ENCODE measurements at regions not wholly inside any gene's neighbourhood (a gene's known extent, or its start where the extent isn't known, plus 50 kb on each side); places are given as distances from the start of the nearest gene placed in this dataset.
A peak's percentile ranks its signal among the peaks of the same experiment; 100 is the strongest.
"Not testable (repeated sequence)": the region's sequence is repeated elsewhere in the genome, so short reads cannot be mapped to it uniquely, and the experiment has no call there.

DNA sequence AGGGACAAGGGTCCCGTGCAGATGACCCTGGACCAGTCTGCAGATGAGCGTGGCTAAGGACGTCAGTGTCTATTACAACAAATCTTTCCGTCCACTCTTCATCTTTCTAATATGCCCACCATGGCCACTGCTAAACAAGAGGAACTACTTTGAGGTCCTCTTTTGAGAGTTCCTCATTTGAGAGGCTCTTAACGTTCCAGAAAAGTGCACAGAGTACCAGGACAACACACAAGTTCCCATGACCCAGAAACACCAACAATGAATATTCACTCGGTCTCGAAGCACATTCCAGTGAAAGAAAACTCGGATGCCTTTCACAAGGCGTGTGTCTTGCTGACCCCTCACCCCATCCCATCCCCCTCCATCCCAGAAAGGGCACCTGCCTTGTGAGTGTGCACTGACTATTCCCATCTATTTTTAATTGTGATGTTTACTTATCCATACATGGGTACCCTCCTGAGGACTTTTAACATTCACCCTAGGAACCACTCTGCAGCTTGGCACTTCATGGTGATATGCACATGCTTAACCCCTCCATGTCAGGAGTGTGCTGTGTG, 157.0 kb downstream of the SHANK2 start:
- no peak for DNase-seq

DNA sequence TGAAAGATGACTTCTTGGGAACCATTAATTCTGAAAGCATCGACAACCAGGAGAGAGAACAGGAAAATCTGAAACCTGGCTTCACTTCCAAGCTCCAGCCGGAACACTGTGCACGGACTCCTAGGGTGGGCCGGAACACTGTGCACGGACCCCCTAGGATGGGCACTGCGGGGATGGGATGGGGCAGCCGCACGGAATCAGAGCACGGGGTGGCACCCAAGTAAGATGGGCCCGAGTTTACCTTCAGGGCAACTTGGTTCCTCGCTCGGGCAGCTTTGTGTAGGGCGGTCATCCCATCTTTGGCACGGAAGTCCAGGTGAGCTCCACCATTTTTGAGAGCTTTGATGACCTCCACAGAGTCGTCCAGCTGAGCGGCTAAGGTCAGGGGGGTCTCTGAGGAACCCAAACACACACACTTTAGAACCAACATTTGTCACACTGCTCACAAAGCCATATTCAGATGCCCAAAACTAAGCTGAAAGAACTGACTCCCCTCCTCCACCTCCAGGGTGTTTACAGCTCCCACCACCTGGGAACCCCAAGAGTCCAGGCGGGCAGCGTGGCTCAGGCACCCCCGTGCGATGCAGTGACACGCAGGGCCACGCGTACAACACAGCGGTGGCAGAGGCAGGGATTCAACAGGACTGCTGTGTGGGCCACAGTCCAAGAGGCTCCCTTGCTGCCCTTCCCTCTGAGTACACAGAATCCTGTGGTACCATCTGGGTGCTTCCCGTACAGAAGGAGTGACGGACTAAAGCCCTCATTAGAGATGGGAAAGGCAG, 157.9 kb downstream of the SHANK2 start:
- DNase-seq, result no peak

DNA sequence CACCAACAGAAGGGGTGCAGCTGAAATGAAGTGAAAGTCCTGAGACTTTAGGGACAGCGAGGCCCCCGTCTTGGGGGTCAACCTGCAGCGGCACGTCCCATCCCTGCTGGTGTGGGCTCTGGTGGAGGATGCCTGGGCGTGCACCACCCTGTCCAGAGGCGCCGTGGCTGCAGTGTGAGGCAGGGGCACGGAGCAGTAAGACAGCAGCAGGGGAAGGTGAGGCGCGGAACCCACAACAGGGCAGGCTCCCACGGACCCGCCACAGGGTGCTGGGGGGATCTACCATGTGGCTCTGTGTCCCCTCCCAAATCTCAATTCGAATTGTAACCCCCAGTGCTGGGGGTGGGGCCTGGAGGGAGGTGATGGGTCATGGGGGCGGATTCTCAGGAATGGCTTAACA, 158.6 kb downstream of the SHANK2 start:
- DNase-seq, result no peak

DNA sequence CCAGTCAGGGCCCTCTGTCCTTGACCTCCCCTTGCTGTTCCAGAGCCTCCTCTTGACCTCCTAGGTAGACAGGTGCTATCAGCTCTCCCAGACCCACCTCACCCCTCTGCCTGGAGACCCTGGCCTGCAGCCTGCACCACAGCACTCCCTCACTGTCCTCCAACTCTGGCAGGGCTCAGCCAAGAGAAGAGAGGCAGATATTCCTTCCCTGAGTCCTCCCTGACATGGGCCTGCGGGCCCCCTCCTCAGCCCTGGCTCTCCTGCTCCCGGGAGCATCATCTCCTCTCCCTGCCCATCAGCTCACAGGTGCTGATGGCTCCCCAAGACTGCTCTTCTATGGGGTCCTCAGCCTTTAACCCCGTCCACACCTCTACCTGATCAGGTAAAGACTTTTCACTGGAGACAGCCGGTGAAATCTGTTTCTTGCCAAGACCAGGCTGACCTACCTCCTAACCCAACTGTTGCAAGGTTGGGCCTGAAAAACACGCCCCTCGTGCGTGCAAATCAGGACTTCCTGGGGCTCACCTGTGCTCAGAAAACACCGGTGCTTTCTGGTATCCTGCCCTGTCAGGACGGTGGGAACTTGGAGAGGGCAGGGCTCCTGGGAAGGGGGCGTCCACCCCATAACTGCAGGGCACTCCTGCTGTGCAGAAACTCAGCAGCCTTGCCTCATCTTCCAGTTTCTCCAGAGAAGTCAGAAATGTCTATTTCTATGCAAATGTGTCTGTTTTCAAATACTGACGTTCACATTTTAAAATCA, 160.7 kb downstream of the SHANK2 start:
- DNase-seq, result no peak

DNA sequence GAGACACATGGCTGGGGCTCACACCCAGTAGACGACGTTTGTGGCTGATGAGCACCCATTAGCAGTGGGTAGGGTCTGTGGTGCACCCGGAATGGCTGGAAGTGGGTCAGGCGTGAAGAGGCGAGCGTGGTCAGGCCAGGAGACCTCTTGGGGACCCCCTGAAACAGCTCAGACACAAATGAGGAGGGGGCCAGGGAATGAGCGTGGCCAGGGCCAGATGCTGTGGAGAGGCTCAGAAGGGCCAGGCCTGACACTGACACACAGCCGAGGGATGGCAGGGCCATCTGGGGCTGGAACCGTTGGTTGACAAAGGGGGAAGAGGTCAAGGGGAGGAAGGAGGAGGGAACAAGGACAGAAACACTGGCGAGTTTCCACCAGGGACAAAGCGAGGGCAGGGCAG, 162.8 kb downstream of the SHANK2 start:
- no peak for DNase-seq

DNA sequence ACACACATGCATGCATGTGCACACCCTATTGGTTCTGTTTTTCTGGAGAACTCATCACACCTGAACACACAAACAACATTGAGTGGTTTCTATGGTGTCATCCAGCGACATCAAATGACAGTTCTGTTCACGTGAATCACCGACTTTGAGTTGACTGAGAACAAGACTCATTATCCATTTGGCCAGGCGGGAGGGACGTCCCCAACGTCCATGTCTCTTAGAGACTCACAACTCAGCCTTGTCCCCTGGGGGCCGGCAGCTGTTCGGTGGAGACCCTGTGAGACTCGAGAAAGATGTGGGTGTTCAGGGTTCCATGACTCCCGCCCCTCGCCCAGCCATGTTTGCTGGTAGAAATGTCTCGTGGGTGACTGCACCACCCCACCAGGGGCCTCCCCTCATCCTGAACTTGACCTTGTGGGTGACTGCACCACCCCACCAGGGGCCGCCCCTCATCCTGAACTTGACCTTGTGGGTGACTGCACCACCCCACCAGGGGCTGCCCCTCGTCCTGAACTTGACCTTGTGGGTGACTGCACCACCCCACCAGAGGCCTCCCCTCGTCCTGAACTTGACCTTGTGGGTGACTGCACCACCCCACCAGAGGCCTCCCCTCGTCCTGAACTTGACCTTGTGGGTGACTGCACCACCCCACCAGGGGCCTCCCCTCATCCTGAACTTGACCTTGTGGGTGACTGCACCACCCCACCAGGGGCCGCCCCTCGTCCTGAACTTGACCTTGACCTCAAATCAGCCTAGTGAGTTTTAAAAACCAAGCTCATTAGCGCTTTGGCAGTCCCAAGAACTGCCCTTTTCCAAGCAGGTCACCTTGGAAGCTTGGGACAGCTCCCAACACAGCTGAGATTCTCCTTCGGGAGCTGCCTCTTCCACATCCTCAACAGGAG, 163.8 kb downstream of the SHANK2 start:
- DNase-seq, result not testable (repeated sequence)

DNA sequence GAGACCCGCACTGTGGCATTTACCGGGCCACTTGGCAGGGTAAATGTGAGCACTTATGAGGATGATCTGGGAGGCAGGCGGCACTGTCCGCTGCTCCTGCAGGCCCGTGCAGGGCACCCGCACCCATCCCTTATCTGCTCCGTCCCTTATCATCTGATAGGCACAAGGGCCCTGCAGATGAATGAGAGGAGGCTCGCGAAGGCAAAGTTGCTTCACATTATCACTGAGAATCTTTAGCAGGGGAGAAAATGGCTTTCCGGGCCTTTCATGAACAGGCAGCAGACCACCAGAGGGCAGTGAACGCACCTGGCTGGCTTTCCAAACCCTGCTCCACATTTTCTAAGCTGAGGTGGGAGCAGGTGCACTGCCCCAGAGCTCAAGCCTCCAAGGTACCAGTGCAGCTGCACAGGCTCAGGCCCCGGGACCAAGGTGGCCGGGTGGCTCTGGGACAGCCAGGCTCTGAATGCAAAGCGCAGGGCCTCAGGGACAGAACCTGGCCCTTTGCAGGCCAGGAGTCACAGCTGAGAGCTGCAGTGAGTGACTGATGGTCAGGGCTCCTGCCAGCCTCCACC, 165.6 kb downstream of the SHANK2 start:
- peak; percentile 34 for DNase-seq

DNA sequence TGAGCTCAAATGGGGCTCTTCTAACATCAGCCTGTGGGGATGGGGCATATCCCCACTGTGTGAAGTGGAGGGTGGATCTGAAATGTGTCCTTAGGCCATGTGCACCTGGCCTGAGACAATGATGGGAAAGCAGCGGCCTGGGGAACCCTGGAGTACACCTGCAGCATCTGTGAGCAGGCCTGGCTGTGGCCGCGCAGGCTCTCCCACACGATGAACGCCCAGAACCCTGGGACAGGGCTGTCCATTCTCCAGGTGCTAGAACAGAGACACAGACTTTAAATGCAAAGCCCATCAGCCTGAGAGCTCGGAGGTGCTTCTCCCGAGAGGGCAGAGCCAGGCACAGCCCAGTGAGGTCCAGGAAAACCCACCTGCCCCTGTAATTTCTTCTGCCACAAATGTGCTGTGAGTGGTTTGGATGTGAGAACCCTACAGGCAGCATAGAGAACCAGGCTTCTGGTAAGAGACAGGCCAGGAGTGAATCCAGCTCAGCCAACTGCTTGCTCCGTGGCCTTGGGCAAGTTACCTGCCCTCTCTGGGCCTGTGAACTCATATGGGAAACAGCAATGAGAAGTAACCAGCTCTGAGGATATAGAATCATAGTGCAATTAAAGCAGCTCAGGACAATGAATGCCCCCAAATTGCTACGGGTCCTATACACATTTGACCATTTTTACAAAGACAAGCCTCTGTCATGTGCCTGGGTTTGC, 167.9 kb downstream of the SHANK2 start:
- no peak for DNase-seq

DNA sequence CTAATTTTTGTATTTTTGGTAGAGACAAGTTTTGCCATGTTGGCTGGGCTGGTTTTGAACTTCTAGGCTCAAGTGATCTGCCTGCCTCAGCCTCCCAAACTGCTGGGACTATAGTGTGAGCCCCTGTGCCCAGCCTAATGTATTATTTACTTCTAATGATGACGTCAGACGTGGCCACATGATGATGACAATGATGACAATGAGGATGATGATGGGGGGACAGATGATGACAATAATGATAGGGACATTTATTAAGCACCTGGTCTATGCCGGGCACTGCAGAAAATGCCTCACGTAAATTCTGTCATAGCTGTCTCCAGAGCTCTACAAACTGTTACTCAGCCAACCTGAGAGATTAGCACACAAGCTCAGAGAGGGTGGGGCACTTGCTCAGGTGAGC, 169.3 kb downstream of the SHANK2 start:
- DNase-seq, result no peak

DNA sequence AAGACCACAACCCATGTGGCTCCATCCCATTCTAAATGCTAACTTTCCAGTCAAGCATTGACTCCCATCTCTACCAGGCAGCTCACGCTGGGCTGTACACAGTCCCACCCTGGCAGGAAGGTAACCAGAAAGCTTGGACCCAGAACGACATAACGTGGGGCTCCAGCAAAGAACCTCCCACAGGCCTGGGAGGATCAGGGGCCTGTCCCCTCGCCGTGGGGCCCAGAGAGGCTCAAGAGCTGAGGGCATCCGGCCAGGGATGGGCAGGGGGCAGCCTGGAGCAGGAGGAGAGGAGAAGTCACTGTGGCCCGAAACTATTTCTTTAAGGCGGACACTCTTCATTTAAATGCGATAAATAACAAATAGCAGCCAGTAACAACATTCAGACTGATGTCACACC, 169.9 kb downstream of the SHANK2 start:
- no peak for DNase-seq

DNA sequence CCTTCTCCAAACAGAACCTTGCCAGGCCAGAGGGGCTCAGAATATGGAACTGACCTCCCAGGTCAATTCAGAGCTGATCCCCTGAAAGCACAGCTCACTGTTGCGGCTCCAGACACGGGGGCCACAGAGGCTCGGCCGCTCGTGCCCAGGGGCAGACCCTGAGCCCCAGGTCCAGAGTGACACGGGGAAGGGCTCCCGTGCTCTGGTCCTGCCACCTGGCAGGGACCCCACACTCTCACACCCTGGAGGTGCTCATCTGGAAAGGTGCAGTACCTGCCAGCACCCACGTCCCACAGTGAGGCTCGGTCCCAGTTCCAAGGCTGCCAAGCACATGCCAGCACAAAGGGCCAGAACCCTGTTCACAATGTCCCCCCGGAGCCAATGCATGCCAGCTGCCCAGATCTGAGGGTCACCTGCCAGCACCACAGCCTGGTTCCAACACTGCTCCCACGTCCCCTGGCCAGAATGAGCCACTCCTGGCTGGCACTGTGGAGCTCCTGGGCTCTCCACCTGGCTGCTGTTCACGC, 170.6 kb downstream of the SHANK2 start:
- DNase-seq, result no peak

DNA sequence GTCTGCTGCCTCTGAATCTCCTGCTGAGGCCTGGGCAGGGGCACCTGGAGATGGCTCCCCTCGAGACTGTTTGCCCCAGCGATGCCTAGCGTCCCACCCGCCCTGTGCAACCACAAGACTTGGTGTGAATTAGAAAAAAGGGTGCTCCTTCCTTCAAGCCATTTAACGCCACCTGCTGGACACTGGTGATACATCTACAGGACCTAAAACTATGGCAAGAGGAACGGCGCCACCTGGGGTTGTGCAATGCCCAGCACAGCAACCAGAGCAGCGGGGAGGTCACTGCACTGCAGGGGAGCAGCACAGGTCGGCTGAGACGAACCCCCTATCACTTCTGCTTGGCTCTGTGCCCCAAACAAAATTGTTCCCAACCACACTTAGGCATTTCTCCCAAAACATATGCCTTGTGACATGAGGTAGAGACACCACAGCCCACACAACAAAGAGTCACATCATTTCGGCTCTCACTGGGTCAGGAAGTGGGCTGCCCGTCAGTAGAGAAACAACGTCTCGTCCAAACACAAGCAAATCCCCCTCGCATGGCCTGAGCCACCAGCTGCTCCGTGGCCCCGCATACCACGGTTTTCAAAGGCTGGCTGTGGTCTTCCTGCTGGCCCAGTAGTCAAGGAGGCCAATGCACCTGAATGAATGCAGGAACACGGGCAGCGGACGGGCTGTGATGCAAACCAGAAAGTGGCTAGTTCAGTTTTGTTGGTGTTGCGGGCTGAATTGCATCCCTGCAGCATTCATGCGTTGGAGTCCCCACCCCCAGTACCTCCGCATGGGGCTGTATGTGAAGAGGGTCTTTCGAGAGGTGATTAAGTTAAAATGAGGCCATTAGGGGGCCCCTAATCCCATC, 171.9 kb downstream of the SHANK2 start:
- peak; percentile 68 for DNase-seq

DNA sequence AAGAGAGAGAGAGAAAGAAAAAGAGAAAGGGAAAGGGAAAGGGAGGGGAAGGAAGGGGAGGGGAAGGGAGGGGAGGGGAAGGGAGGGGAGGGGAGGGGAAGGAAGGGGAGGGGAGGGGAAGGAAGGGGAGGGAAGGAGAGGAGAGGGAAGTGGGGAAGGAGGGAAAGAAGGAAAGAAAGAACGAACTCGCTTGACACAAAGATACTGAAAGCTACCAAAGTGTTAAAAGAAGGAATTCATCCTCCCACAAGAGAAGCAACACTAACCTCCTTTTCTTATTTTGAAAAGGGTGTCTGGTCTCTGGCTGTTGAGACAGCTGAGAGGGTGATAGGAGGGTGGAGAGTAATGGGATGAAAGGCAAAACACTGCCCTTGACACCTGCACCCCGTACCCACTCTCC, 172.6 kb downstream of the SHANK2 start:
- DNase-seq, result no peak

DNA sequence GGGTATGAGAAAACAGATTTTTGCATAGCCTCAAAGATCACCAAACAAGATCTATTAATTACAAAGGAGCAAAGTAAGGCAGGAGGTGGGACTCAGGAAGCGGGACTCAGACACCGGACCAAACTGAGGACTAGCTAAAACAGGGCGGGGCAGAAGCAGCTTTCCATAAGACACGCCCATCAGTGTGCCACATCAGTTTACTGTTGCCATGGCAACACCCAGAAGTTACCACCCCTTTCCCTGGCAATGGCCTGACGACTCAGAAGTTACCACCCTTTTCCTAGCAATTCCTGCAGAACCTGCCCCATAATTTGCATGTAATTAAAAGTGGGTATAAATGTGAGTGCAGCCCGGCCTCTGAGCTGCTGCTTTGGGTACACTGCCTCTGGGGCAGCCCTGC, 173.9 kb downstream of the SHANK2 start:
- DNase-seq, result no peak

DNA sequence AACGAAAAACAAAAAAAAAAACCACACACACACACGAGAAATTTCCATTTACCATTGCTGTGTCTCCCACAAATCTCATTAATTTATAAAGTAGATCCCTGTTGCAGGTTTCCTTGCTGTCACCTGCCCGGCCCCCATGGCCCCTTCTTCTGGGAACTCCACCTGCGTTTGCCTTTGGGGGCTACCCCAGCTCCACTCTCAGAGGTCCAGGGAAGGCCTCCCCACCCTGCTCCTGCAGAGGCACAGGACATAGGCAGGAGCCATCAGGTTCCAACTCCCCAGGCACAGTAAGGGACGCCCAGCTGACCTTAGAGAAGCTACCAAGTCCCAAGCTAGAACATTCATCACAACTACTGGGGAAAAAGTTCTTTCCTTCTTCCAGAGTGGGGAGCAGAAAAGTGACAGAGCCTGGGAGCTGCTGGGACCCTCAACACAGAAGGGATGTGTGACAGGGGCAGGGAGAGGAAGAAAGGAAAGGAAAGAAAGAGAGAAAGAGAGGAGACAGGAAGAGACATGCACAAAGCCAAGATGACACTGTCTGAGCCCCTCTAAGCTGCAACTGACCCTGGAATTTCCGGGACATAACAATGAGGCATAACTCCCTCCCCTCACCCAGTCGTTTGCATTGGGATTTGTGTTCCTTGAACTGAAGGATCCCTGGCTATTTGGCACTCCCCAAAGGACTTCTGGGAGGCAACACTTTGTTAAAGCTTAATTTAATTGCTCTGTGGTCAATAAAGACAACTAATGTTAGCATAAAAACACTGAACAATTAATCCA, 175.7 kb downstream of the SHANK2 start:
- DNase-seq, result no peak

DNA sequence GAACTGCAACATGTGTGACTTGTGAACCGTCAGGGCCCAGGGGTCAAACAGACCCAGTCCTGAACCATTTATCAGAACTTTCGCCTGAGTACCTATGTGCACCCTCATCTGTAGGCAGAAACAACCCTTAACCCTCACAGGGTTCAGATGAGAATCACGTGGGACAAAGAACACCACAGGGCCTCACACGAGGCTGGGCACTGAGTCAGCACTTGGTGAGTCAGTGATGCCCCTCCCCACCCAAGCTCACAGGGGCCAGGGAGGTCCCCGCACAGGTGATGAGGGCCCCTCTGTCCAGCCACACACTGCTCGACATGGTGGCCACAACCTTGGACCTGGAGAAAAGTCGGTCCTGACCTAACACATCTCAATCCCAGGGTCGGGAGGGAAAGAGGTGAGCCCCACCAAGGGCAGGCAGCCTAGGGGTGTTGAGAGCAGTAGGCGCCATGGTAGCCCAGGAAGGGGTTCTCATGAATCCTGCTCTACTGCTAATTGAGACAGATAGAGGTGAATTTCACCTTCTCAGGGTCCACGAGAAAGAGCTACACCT, 176.4 kb downstream of the SHANK2 start:
- DNase-seq, result no peak

DNA sequence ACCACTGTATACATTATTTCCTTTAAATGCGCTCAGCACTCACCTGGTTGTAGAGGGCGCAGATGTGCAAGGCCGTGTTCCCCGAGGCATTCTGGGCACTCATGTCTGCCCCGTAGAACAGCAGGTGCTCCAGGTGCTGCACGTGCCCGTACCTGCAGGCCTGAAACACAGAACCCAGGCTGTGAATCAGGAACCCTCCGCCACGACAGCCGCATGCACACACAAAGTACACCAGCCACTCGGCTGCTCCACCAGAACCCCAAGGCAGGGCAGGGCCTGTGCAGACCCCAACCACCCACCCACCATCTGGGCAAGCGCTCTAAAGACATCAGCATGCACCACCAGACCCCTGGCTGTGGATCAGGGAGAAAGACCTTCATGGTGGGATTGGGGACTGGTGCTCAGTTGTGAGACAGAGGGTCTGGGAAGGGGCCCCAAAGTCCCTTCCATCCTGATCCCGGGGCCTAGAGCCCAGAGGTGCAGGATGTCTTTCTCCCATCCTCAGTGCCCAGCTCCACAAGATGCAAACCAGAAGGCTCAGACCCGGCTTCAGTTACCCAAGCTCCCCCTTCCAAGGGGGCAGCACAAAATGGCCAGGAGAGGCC, 177.2 kb downstream of the SHANK2 start:
- no peak for DNase-seq

DNA sequence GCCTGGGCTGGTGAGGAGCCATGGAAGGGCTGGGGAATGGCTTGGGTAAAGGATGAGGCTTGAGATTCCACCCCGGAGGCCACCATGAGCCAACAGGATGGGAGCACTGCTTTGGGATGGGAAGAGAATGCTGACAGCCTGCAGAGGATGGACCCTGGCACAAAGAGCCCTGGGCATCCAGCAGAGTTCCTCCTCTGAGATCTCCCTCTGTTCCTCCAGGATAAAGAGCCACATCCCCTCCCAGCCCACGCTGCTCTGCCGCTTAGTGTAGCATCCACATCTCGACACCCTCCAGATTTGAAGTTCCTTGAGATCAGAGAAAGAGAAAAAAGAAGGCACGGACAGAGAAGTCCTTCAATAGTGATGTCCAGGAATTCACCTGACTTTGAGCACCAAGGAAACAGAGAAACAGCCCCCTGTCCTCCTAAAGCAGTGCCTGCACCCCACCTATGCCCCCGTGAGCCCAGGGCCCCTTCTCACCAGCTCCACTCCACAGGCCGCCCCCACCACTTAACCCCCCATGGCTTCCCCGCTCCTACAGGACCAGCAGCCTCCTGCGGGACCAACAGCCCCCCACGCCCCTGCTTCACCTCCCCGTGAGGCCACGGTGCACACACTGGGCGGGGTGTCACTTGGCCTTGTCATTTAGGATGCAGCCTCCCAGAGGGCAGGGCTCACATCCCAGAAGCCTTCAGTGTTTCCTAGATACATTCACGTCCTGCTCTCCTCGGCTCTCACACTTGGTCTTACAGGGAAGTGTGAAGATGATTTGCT, 180.5 kb downstream of the SHANK2 start:
- no peak for DNase-seq
